MCF 10A (cell line): ENCODE measurements at regions not wholly inside any gene's neighbourhood (a gene's known extent, or its start where the extent isn't known, plus 50 kb on each side); places are given as distances from the start of the nearest gene placed in this dataset.

Experiments
- BruUV-seq: library from RNA; stranded (reverse); fragments of 400-500 nt; replicated peaks from 2 replicates; lab custom pipeline; 2021; lab: Mats Ljungman, UMichigan
- CTCF ChIA-PET: fragments of 300-600 bp; sonication (Branson Sonifier 250); formaldehyde crosslinking; extraction: SDS; loops from one replicate; lab custom pipeline; 2021; ENCODE audit warnings: antibody characterized with exemption, inconsistent platforms; lab: Yijun Ruan, JAX
- POLR2A ChIA-PET: fragments of 300-600, 350-650 bp; sonication (Branson Sonifier 250); formaldehyde crosslinking; extraction: SDS; loops from one replicate; lab custom pipeline; 2020; ENCODE audit warnings: antibody characterized with exemption, inconsistent platforms; lab: Yijun Ruan, JAX
- DNase-seq: peaks from one replicate; pipeline ENCODE4 v3.0.0-alpha.2; 2018; ENCODE audit not compliant: unreplicated experiment
- H3K27ac Mint-ChIP-seq: one replicate; pipeline ENCODE4 v1.8.0; 2022; ENCODE audit warnings: mild to moderate bottlenecking, low read depth, mixed read lengths; ENCODE audit not compliant: unreplicated experiment
- H3K27me3 Mint-ChIP-seq: one replicate; pipeline ENCODE4 v1.8.0; 2022; ENCODE audit warnings: mixed read lengths; ENCODE audit not compliant: insufficient read depth, unreplicated experiment
- H3K36me3 Mint-ChIP-seq: one replicate; pipeline ENCODE4 v1.8.0; 2022; ENCODE audit warnings: mild to moderate bottlenecking, moderate library complexity, mixed read lengths; ENCODE audit not compliant: insufficient read depth, unreplicated experiment
- H3K4me1 Mint-ChIP-seq: one replicate; pipeline ENCODE4 v1.8.0; 2022; ENCODE audit warnings: mixed read lengths; ENCODE audit not compliant: insufficient read depth, unreplicated experiment
- H3K4me3 Mint-ChIP-seq: one replicate; pipeline ENCODE4 v1.8.0; 2022; ENCODE audit warnings: mild to moderate bottlenecking, moderate library complexity, mixed read lengths; ENCODE audit not compliant: unreplicated experiment
- H3K9me3 Mint-ChIP-seq: one replicate; pipeline ENCODE4 v1.8.0; 2022; ENCODE audit warnings: mixed read lengths; ENCODE audit not compliant: unreplicated experiment
- CTCF ChIP-seq: fragments of 200-600 bp; IDR thresholded peaks from one replicate; pipeline ENCODE4 v1.8.0; 2022; ENCODE audit warnings: antibody characterized with exemption, mild to moderate bottlenecking; ENCODE audit not compliant: unreplicated experiment
- intact Hi-C: fragments of 100-400 bp; cut with micrococcal nuclease; formaldehyde crosslinking; loops from 2 replicates; pipeline ENCODE4 v1.14.1; 2022

DNA sequence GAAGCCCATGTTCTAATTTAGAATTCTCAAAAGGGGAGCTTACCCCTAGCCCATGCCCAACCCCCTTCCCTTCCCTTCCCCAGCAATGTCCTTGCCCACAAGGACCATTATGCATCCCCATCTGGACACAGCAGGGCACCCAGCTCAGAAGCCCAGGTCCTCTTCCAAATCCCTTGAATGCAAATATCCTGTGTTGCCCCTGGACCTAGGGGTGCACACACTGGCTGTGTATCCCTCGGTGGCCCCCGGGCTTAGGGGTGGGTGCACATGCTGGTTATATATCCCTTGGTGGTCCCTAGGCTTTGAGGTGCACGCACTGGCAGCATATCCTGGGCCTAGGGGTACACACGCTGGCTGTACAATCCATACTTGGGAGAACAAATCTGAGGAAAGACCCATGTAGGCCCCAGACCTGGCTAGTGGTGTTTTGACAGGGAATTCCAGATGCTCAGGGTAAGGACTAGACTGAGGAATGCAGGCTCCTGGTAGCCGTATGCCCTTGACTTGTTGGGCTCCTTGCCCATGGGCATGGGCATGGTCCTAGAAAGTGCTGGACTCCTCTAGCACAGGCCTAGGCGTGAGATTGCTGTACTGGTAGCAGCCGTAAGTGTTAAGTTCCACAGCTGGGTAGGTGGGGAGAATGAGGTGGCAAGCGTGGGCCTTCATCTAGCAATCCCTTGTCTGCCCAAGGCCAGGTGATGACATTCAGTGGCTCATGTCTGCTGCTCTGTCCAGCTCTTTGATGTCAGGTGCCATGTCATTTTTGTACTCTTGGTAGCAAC, 222.4 kb downstream of the OPA1 start:
- no peak for TF ChIP-seq CTCF
- ChIA-PET POLR2A (no interaction called here), CTCF (interaction anchor here (1.3 kb wide), 1 partner anchor 528 kb away, joined by 3 read pairs; no protein-coding TSS in a partner anchor)
- no peaks in the 10 kb centered on the region for H3K36me3 Mint-ChIP-seq
- H3K27me3 Mint-ChIP-seq = no peaks in the 10 kb centered on the region
- no peak overlapping the region for H3K27ac Mint-ChIP-seq
- no peaks in the 10 kb centered on the region for H3K9me3 Mint-ChIP-seq
- intact Hi-C loops = no loop called here
- BruUV-seq = no TSS peak
- peaks cover 6% of the 10 kb centered on the region for H3K4me1 Mint-ChIP-seq
- H3K4me3 Mint-ChIP-seq = no peak overlapping the region
- no peak for DNase-seq

DNA sequence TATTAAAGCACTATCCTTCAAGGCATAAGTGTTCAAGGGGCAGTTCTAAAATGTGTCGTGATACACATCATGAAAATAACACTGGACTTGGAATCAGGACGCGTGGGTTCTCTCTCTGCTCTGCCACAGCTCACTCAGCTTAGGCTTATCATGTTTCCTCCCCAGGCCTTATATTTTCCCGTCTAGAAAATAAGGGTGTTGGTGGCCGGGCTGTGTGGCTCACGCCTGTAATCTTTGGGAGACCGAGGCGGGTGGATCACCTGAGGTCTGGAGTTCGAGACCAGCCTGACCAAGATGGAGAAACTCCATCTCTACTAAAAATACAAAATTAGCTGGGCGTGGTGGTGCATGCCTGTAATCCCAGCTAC, 223.0 kb downstream of the OPA1 start:
- intact Hi-C loops = no loop called here
- TF ChIP-seq CTCF = no peak
- Mint-ChIP-seq H3K36me3 (no peaks in the 10 kb centered on the region), H3K27ac (no peak overlapping the region), H3K4me3 (no peak overlapping the region), H3K4me1 (peaks cover 6% of the 10 kb centered on the region), H3K9me3 (no peaks in the 10 kb centered on the region), H3K27me3 (no peaks in the 10 kb centered on the region)
- ChIA-PET POLR2A (interaction anchor here (1.8 kb wide), 1 partner anchor 11 kb away, joined by 6 read pairs; no protein-coding TSS in a partner anchor), CTCF (interaction anchor here (0.7 to 1.3 kb wide), 2 partner anchors 525 to 528 kb away, joined by 3 read pairs; no protein-coding TSS in a partner anchor)
- DNase-seq = no peak
- BruUV-seq = no TSS peak

DNA sequence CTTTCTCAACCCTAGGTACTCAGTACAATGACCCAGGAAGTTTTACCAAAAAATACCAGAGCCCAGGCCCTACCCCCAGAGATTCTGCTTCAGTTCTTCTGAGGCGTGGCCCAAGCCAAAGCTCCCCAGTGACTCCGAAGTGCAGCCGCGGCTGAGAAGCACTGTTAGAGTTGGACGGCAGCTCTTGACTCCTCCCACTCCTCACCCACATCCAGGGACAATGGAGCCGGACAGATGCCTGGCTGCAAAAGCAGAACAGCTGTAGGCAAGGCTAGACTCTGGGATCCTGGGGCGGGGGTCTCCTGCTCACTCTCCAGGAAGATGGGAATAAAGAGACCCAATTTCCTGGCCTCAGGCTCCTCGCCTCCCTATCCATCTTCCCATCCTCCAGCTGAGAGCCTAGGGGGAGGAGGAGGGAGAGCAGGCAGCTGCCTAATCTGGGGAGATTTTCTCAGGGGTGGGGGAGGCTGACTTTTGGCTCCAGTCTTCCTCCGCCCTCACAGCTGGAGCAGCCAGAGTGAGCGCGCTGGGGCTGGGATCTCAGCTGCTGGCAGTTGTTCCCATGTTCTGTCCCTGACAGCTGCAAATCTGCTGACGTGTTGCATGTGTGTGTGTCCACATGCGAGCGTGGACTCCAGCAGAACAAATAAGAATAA, 223.8 kb downstream of the OPA1 start:
- peaks cover 6% of the 10 kb centered on the region for H3K4me1 Mint-ChIP-seq
- DNase-seq = no peak
- no peaks in the 10 kb centered on the region for H3K36me3 Mint-ChIP-seq
- ChIA-PET CTCF (interaction anchor here (0.7 kb wide), 1 partner anchor 525 kb away, joined by 3 read pairs; no protein-coding TSS in a partner anchor), POLR2A (interaction anchor here (1.8 kb wide), 1 partner anchor 10 kb away, joined by 6 read pairs; no protein-coding TSS in a partner anchor)
- H3K27ac Mint-ChIP-seq = no peak overlapping the region
- no peak overlapping the region for H3K4me3 Mint-ChIP-seq
- BruUV-seq = no TSS peak
- no peaks in the 10 kb centered on the region for H3K27me3 Mint-ChIP-seq
- TF ChIP-seq CTCF = no peak
- no peaks in the 10 kb centered on the region for H3K9me3 Mint-ChIP-seq
- intact Hi-C loops = no loop called here
